Activated T-cell treated with anti-CD3 and anti-CD28 coated beads for 48 hours (primary cell): ENCODE measurements at regions not wholly inside any gene's neighbourhood (a gene's known extent, or its start where the extent isn't known, plus 50 kb on each side); places are given as distances from the start of the nearest gene placed in this dataset.

Experiments
- DNase-seq: peaks from one replicate; pipeline ENCODE4 v3.0.0-alpha.2; 2020; ENCODE audit warnings: low read depth

GRCh38 chr17:69900101-69900500 is 174.9 kb upstream of the KCNJ16 start:
- no peak for DNase-seq

GRCh38 chr17:69900829-69901228 is 174.2 kb upstream of the KCNJ16 start:
- no peak for DNase-seq

GRCh38 chr17:69906306-69906705 is 168.7 kb upstream of the KCNJ16 start:
- no peak for DNase-seq

- DNase-seq: no peak
Observed at GRCh38 chr17:69907132-69907847, 167.7 kb upstream of the KCNJ16 start.

- no peak for DNase-seq
Observed at GRCh38 chr17:69908626-69909368, 166.2 kb upstream of the KCNJ16 start.

GRCh38 chr17:69909389-69909788 is 165.6 kb upstream of the KCNJ16 start:
- DNase-seq: no peak

- DNase-seq: no peak
Observed at GRCh38 chr17:69912805-69913204, 162.2 kb upstream of the KCNJ16 start.

- DNase-seq: no peak
Observed at GRCh38 chr17:69913216-69913615, 161.8 kb upstream of the KCNJ16 start.

- DNase-seq: no peak
Observed at GRCh38 chr17:69913616-69914015, 161.4 kb upstream of the KCNJ16 start.

GRCh38 chr17:69914520-69914919 is 160.5 kb upstream of the KCNJ16 start:
- no peak for DNase-seq

- no peak for DNase-seq
Observed at GRCh38 chr17:69916761-69917160, 158.3 kb upstream of the KCNJ16 start.

- DNase-seq: no peak
Observed at GRCh38 chr17:69918164-69918563, 156.9 kb upstream of the KCNJ16 start.

- no peak for DNase-seq
Observed at GRCh38 chr17:69919789-69920188, 155.2 kb upstream of the KCNJ16 start.

- no peak for DNase-seq
Observed at GRCh38 chr17:69921046-69921445, 154.0 kb upstream of the KCNJ16 start.

- no peak for DNase-seq
Observed at GRCh38 chr17:69928611-69929010, 146.4 kb upstream of the KCNJ16 start.

GRCh38 chr17:69936996-69937395 is 138.0 kb upstream of the KCNJ16 start:
- no peak for DNase-seq

GRCh38 chr17:69943058-69943457 is 132.0 kb upstream of the KCNJ16 start:
- no peak for DNase-seq

- no peak for DNase-seq
Observed at GRCh38 chr17:69944406-69944805, 130.6 kb upstream of the KCNJ16 start.

GRCh38 chr17:69945698-69946185 is 129.3 kb upstream of the KCNJ16 start:
- no peak for DNase-seq

GRCh38 chr17:69947027-69947759 is 127.8 kb upstream of the KCNJ16 start:
- no peak for DNase-seq

- DNase-seq: no peak
Observed at GRCh38 chr17:69948406-69948805, 126.6 kb upstream of the KCNJ16 start.

GRCh38 chr17:69949496-69949895 is 125.5 kb upstream of the KCNJ16 start:
- no peak for DNase-seq
